Trophoblast cell (in vitro differentiated cells and primary cell): ENCODE measurements at regions not wholly inside any gene's neighbourhood (a gene's known extent, or its start where the extent isn't known, plus 50 kb on each side); places are given as distances from the start of the nearest gene placed in this dataset.

Experiments used
- DNase-seq, 2 donors: peaks; one replicate each; pipeline ENCODE4 v3.0.0-alpha.2; 2016
- H2AFZ ChIP-seq: 2 replicates; pipeline ENCODE4 v1.6.1; 2013; ENCODE audit warnings: low read length, moderate library complexity, mild to moderate bottlenecking; ENCODE audit not compliant: insufficient read depth, poor library complexity
- H2AK5ac ChIP-seq: 2 replicates; pipeline ENCODE4 v1.6.1; 2013; ENCODE audit warnings: mild to moderate bottlenecking, low read length
- H2BK120ac ChIP-seq: 2 replicates; pipeline ENCODE4 v1.6.1; 2013; ENCODE audit warnings: low read length, mild to moderate bottlenecking, moderate library complexity; ENCODE audit not compliant: insufficient read depth, poor library complexity
- H2BK12ac ChIP-seq: 2 replicates; pipeline ENCODE4 v1.6.1; 2013; ENCODE audit warnings: mild to moderate bottlenecking, low read length, moderate library complexity
- H2BK5ac ChIP-seq: 2 replicates; pipeline ENCODE4 v1.6.1; 2013; ENCODE audit warnings: low read length, low read depth, moderate library complexity, mild to moderate bottlenecking; ENCODE audit not compliant: poor library complexity
- H3K14ac ChIP-seq: 2 replicates; pipeline ENCODE4 v1.6.1; 2013; ENCODE audit warnings: mild to moderate bottlenecking, low read length
- H3K18ac ChIP-seq: 2 replicates; pipeline ENCODE4 v1.6.1; 2013; ENCODE audit warnings: mild to moderate bottlenecking, low read length
- H3K23ac ChIP-seq: 2 replicates; pipeline ENCODE4 v1.6.1; 2013; ENCODE audit warnings: low read length
- H3K27ac ChIP-seq: 2 replicates; pipeline ENCODE4 v1.5.1; 2013; ENCODE audit warnings: low read depth, mild to moderate bottlenecking, inconsistent platforms, low read length, moderate library complexity
- H3K27me3 ChIP-seq: 2 replicates; pipeline ENCODE4 v1.6.1; 2013; ENCODE audit warnings: inconsistent platforms, mild to moderate bottlenecking, low read length, moderate library complexity; ENCODE audit not compliant: insufficient read depth
- H3K36me3 ChIP-seq, 2 experiments: 1 replicate in 1 of 2; 2 replicates in 1 of 2; pipeline ENCODE4 v1.6.1; 2013; ENCODE audit warnings: low read length in 2 of 2, mild to moderate bottlenecking in 2 of 2, moderate library complexity in 1 of 2; ENCODE audit not compliant: insufficient read depth in 2 of 2, control insufficient read depth in 1 of 2
- H3K4ac ChIP-seq: 2 replicates; pipeline ENCODE4 v1.6.1; 2013; ENCODE audit warnings: low read depth, mild to moderate bottlenecking, low read length, moderate library complexity
- H3K4me1 ChIP-seq, 2 experiments: 1 replicate in 1 of 2; 2 replicates in 1 of 2; pipeline ENCODE4 v1.6.1; 2013; ENCODE audit warnings: low read length in 2 of 2, mild to moderate bottlenecking in 2 of 2, moderate library complexity in 1 of 2; ENCODE audit not compliant: insufficient read depth in 2 of 2, control insufficient read depth in 1 of 2
- H3K4me2 ChIP-seq: 2 replicates; pipeline ENCODE4 v1.6.1; 2013; ENCODE audit warnings: inconsistent platforms, mild to moderate bottlenecking, low read length, moderate library complexity
- H3K4me3 ChIP-seq: 2 replicates; pipeline ENCODE4 v1.5.1; 2013; ENCODE audit warnings: mild to moderate bottlenecking, low read depth, low read length, inconsistent platforms
- H3K79me1 ChIP-seq: one replicate; pipeline ENCODE4 v1.6.1; 2013; ENCODE audit warnings: low read length
- H3K79me2 ChIP-seq: 2 replicates; pipeline ENCODE4 v1.6.1; 2013; ENCODE audit warnings: low read length, mild to moderate bottlenecking; ENCODE audit not compliant: control insufficient read depth, insufficient read depth, poor library complexity
- H3K9ac ChIP-seq: 2 replicates; pipeline ENCODE4 v1.6.1; 2013; ENCODE audit warnings: mild to moderate bottlenecking, low read length
- H3K9me3 ChIP-seq: 2 replicates; pipeline ENCODE4 v1.6.1; 2013; ENCODE audit warnings: low read depth, mild to moderate bottlenecking, control low read depth, inconsistent platforms, low read length; ENCODE audit not compliant: insufficient read depth
- H4K12ac ChIP-seq: 2 replicates; pipeline ENCODE4 v1.6.1; 2013; ENCODE audit warnings: low read depth, mild to moderate bottlenecking, low read length, moderate library complexity
- H4K8ac ChIP-seq: 2 replicates; pipeline ENCODE4 v1.6.1; 2013; ENCODE audit warnings: low read depth, mild to moderate bottlenecking, low read length, moderate library complexity
- H4K91ac ChIP-seq: one replicate; pipeline ENCODE4 v1.6.1; 2013; ENCODE audit warnings: low read depth, mild to moderate bottlenecking, low read length, moderate library complexity
- WGBS: extraction: QIAGEN DNeasy Blood & Tissue Kit; methylation state at CpG from one replicate; pipeline ENCODE4 v1.1.7; 2013; ENCODE audit warnings: missing lambda C conversion rate; ENCODE audit not compliant: insufficient read length, insufficient coverage; ENCODE audit errors: extremely low coverage; 5-methylcytosine and 5-hydroxymethylcytosine counted together

- no peaks in the 10 kb centered on the region for H3K36me3 ChIP-seq
- peaks cover 18% of the 10 kb centered on the region for H3K79me1 ChIP-seq
- no peak overlapping the region for H3K4me3 ChIP-seq
- H2AFZ ChIP-seq = no peak overlapping the region
- no peaks in the 10 kb centered on the region for H3K9me3 ChIP-seq
- H2BK120ac ChIP-seq = no peak overlapping the region
- H3K4me1 ChIP-seq = peaks cover 10 to 19% of the 10 kb centered on the region in 2 experiments
- H3K23ac ChIP-seq = no peak overlapping the region
- no peaks in the 10 kb centered on the region for H3K27me3 ChIP-seq
- H2BK12ac ChIP-seq = no peak overlapping the region
- H3K27ac ChIP-seq = no peak overlapping the region
- H3K4ac ChIP-seq = no peak overlapping the region
- H2AK5ac ChIP-seq = no peak overlapping the region
- H3K9ac ChIP-seq = no peak overlapping the region
- no peaks in the 10 kb centered on the region for H3K79me2 ChIP-seq
- H2BK5ac ChIP-seq = no peak overlapping the region
- DNase-seq = no peak
- no CpG with 5 or more reads among the region's 6 CpGs for WGBS
- no peak overlapping the region for H3K18ac ChIP-seq
- H3K4me2 ChIP-seq = no peak overlapping the region
- no peak overlapping the region for H4K8ac ChIP-seq
- H3K14ac ChIP-seq = no peak overlapping the region
- H4K91ac ChIP-seq = no peak overlapping the region
- H4K12ac ChIP-seq = no peak overlapping the region
These were observed 128.1 kb upstream of the E2F8 start for GRCh38 chr11:19368726-19369375.

- no peak overlapping the region for H3K4me2 ChIP-seq
- no peak overlapping the region for H3K9ac ChIP-seq
- no CpG with 5 or more reads among the region's 2 CpGs for WGBS
- no peak overlapping the region for H2AFZ ChIP-seq
- H3K27me3 ChIP-seq = no peaks in the 10 kb centered on the region
- H4K91ac ChIP-seq = no peak overlapping the region
- no peak overlapping the region for H3K23ac ChIP-seq
- peaks cover 10 to 17% of the 10 kb centered on the region in 2 experiments for H3K4me1 ChIP-seq
- H3K36me3 ChIP-seq = no peaks in the 10 kb centered on the region
- DNase-seq = no peak
- H2BK12ac ChIP-seq = peak overlapping the region; percentile 65
- H3K4me3 ChIP-seq = no peak overlapping the region
- H3K27ac ChIP-seq = no peak overlapping the region
- peaks cover 18% of the 10 kb centered on the region for H3K79me1 ChIP-seq
- no peak overlapping the region for H4K8ac ChIP-seq
- H4K12ac ChIP-seq = no peak overlapping the region
- H2BK5ac ChIP-seq = no peak overlapping the region
- no peak overlapping the region for H2AK5ac ChIP-seq
- no peak overlapping the region for H3K14ac ChIP-seq
- no peak overlapping the region for H3K18ac ChIP-seq
- no peaks in the 10 kb centered on the region for H3K79me2 ChIP-seq
- H3K4ac ChIP-seq = no peak overlapping the region
- no peak overlapping the region for H2BK120ac ChIP-seq
- H3K9me3 ChIP-seq = no peaks in the 10 kb centered on the region
These were observed 126.4 kb upstream of the E2F8 start for GRCh38 chr11:19366992-19367709.

DNA sequence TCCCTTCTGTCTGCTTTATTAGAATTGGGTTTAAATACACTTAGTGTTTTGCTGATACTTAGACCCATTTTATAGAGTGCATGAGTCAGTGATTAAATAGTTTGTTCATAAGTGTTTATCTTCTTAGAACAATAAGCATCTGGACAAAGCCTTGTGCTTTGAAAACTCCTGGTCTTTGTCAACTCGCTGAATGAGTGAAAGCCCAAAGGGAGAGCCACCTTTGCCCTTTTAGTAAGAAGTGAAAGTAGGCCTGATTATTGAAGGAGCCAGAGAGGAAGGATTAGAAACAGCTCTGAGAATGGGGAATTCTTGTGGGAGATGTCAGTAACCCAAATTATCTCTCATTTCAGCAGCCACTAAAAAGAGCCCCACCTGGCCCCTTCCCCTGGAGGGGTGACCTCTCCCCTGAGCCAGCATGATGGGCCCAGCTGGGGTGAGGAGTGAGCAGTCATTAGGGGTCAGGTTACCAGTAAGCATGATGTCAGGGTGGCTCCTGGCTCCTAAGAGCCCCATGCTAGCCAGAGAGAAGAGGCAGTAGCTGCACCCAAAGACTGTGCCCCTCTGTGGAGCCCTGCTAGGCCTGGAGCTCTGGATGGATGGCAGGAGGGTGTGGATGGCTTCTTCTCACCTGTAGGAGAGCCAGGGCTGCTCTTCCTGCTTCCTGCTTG, 125.1 kb upstream of the E2F8 start:
- Histone ChIP-seq H3K4me3 (no peak overlapping the region), H3K18ac (no peak overlapping the region), H2BK12ac (peak overlapping the region; percentile 43), H3K4me2 (no peak overlapping the region), H3K9me3 (no peaks in the 10 kb centered on the region), H2AFZ (no peak overlapping the region), H3K27me3 (no peaks in the 10 kb centered on the region), H3K4me1 (peaks cover 10 to 16% of the 10 kb centered on the region in 2 experiments), H3K14ac (no peak overlapping the region), H2BK5ac (no peak overlapping the region), H4K91ac (peak overlapping the region; percentile 45), H4K12ac (no peak overlapping the region), H4K8ac (peak overlapping the region; percentile 26), H3K79me1 (peaks cover 18% of the 10 kb centered on the region), H3K4ac (no peak overlapping the region), H3K23ac (no peak overlapping the region), H3K27ac (peak overlapping the region; percentile 32), H3K36me3 (no peaks in the 10 kb centered on the region), H3K79me2 (no peaks in the 10 kb centered on the region), H2BK120ac (peak overlapping the region; percentile 56), H3K9ac (no peak overlapping the region), H2AK5ac (peak overlapping the region; percentile 30)
- WGBS = no CpG with 5 or more reads among the region's 1 CpG
- no peak for DNase-seq

GRCh38 chr11:19359221-19360000, 118.7 kb upstream of the E2F8 start:
- Histone ChIP-seq H2BK12ac (no peak overlapping the region), H2AFZ (no peak overlapping the region), H3K4me2 (no peak overlapping the region), H3K4me3 (no peak overlapping the region), H3K14ac (no peak overlapping the region), H3K9ac (no peak overlapping the region), H2BK5ac (peak overlapping the region; percentile 9), H3K18ac (no peak overlapping the region), H3K23ac (no peak overlapping the region), H4K12ac (no peak overlapping the region), H3K9me3 (no peaks in the 10 kb centered on the region), H3K79me1 (peaks cover 2% of the 10 kb centered on the region), H3K36me3 (no peaks in the 10 kb centered on the region), H2AK5ac (no peak overlapping the region), H3K79me2 (no peaks in the 10 kb centered on the region), H3K4ac (no peak overlapping the region), H4K91ac (no peak overlapping the region), H4K8ac (no peak overlapping the region), H3K27me3 (no peaks in the 10 kb centered on the region), H2BK120ac (peak overlapping the region; percentile 14), H3K4me1 (peaks cover 0 to 2% of the 10 kb centered on the region in 2 experiments), H3K27ac (peak overlapping the region; percentile 24)
- no CpG with 5 or more reads among the region's 7 CpGs for whole genome bisulfite sequencing
- DNase-seq = peak in 1 of 2 donors; percentile 63
